NCI-H2081 (cell line): ENCODE measurements at regions not wholly inside any gene's neighbourhood (a gene's known extent, or its start where the extent isn't known, plus 50 kb on each side); places are given as distances from the start of the nearest gene placed in this dataset.
"Not testable (repeated sequence)": the region's sequence is repeated elsewhere in the genome, so short reads cannot be mapped to it uniquely, and the experiment has no call there.

Experiments
- DNase-seq, 2 experiments: peaks; one replicate each; lab custom pipeline; 2025; lab: John Stamatoyannopoulos, UW

- DNase-seq = no peak
Observed at GRCh38 chr2:59798687-59799232, 754.7 kb downstream of the BCL11A start.

GRCh38 chr2:59791004-59791618 is 762.3 kb downstream of the BCL11A start:
- DNase-seq = no peak

DNA sequence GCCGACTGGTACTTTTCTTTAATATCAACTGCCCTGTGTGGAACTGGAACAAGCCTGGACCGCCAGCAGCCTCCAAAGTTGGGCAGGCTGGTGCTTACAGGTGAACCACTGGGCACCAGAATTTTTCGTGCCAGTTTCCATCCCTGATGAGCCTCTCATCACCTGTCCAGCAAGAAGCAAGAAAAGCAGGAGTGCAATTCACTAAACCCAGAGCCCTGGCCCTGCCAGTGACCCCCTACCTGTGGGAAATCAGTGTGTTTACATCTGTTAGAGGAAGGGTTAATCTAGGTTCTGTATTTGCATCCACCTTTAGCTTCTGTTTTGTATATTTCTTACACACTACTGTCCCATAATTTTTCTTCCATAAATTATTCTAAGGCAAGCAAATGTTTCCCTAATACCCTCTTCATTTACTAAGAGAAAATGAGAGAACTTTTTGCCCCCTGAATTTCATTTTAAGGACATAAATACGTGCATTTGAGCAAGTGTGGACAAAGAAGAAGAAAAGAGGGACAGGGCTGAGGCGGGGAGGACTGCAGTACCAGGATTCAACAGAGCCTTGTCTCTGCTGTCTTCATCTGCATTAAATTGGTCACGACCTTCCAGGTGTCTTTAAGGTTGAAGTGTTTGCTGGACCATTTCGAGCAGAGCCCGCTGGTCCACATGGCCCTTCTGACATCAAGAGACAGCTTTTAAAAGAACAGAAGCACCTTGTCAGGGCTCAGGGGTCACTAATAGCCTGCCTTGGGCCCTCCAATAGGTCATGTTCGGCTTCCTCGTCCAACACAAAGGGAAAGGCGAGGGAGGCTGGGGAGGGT is 763.1 kb downstream of the BCL11A start:
- no peak for DNase-seq

- DNase-seq = no peak
Observed at GRCh38 chr2:59789523-59789922, 763.9 kb downstream of the BCL11A start.

GRCh38 chr2:59787095-59787494 is 766.4 kb downstream of the BCL11A start:
- DNase-seq = no peak

DNA sequence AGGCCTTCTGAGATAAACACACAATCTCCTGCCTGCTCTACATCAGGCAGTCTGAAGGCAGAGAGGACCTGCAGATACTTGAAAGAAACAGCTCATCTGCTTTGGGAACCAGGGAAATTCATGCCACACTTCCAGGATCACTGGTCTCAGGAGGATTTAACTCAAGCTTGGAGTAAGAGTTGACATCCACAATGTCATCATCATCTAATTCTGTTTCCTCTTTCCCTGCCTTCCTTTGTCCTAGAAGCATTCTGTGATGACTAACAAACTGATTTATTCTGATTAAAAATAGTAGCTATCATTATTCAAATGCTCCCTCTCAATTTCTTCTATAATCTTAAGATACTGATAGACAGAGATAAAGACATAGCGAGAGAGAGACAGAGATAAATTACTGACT is 766.8 kb downstream of the BCL11A start:
- DNase-seq = no peak

DNA sequence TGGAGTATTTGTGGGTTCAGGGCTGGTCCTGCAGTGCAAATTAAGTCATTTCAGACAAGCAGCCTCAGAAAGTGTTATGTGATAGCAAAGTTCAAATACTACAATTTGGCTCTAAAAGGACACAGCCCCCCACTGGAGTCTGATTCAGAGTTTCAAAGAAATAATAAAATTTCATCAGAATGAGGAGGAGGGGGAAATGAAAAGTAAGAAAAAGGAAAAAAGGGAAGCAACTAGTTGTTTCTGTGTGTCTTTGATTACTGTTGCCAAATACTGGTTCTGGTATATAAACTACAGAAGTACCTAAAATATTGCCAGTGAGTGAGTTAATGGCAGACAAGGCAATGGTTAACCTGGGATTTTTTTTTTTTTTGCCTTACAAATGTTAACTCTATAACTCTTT is 773.9 kb downstream of the BCL11A start:
- DNase-seq = no peak

GRCh38 chr2:59777120-59777519 is 776.3 kb downstream of the BCL11A start:
- no peak for DNase-seq

DNA sequence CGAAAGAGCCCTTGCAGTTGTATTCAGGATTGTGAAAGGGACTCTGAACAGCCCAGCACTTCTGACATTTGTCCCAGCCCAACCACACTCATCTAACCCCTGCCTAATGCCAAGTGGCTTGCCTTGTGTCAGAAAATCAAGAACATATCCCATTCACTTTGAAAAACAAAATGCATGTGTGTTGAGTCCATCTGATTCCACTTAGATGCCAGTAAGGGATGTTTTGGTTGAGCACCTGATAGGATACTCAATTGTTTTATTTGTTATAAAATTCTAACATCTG is 776.8 kb downstream of the BCL11A start:
- DNase-seq = no peak

- no peak for DNase-seq
Observed at GRCh38 chr2:59774821-59775433, 778.5 kb downstream of the BCL11A start.

- no peak for DNase-seq
Observed at GRCh38 chr2:59770651-59771050, 782.8 kb downstream of the BCL11A start.

- no peak for DNase-seq
Observed at GRCh38 chr2:59761966-59762365, 791.5 kb downstream of the BCL11A start.

- DNase-seq = no peak
Observed at GRCh38 chr2:59756150-59756549, 797.3 kb downstream of the BCL11A start.

DNA sequence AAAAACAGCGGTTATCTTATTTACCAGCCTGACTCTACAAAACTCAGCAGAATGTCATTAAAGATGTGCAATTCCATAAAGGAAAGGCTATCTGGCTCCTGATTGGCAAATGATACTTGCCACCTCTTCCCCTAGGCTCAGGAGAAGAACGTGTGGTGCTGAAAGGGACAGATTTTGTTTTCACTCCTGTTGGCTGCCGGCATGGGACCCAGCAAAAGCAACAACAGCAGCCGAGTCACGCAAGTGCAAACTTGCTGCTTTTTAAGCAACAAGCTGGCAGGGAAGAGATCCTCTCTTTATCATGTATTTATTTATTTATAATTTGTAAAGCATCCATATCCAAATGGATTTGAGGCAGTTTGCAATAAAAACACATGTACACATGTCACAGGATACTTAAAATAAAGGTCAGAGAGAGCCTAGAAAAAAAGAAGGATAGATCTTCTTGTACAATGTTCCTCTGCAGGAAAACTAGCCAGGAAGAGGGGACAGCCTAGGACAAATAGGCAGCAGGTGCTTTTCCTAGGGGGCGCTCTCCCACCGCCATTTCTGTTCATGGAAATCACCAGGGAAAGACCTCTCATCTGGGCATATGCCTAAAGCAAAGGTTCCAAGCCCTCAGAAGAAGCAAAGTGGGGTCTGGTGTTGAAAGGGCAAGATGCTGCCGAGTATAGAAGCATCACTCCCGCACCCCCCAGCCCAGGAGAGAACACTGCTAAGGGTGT is 799.3 kb downstream of the BCL11A start:
- no peak for DNase-seq

DNA sequence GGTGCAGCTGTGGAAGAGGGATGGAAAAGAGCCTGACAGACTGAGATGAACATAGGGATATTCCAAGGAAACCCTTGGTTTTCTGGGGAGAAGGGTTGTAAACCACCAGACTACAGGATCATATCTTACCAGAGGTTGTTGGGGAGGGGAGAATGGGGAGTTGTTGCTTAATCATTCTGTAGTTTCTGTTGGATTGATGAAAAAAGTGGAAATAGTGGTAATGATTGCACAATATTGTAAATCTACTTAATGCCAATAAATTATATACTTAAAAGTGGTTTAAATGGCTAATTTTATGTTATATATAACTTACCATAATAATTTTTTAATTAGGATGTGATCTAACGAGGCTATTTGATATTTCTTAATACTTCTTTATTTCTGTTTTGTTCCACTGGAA is 800.9 kb downstream of the BCL11A start:
- DNase-seq = no peak

GRCh38 chr2:59752071-59752470 is 801.4 kb downstream of the BCL11A start:
- DNase-seq = no peak

GRCh38 chr2:59751214-59751613 is 802.2 kb downstream of the BCL11A start:
- not testable (repeated sequence) for DNase-seq

- no peak for DNase-seq
Observed at GRCh38 chr2:59746291-59746690, 807.2 kb downstream of the BCL11A start.

DNA sequence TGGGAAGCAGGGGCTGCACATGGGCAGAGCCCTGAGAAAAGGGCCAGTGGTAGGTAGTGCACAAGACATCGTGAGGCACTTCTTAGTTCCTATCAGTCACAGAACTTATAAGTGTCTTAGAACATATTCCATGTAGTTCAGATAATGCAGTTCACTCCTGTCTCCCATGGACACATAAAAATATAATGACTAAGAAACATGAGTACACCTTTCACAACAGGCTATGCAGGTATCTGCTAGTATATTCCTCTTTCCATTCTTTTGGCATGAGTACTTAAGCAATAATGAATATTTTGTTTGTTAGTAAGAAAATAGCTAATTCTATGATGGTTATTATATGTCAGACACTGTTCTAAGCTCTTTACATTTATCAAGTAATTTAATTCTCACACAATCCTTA is 808.4 kb downstream of the BCL11A start:
- DNase-seq = no peak

- DNase-seq = no peak
Observed at GRCh38 chr2:59744436-59744835, 809.0 kb downstream of the BCL11A start.

DNA sequence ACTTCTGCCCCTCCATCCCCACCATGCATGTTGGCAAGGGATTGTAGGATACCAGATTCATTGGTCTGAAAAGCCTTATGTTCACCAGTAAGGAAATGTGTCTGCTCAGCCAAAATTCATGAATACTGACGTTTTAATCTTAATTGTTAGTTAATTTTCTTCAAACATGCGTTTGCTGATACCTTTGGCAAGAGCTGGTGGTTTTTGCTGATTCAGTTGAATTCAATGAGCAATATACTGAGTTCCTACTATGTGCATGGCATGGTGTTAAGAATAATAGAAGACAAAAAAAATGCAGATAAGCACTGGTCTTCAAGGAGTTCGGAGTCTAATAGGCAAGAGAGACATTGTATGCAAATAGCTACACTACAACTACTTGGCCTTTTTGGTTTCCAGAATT is 811.6 kb downstream of the BCL11A start:
- DNase-seq = no peak

DNA sequence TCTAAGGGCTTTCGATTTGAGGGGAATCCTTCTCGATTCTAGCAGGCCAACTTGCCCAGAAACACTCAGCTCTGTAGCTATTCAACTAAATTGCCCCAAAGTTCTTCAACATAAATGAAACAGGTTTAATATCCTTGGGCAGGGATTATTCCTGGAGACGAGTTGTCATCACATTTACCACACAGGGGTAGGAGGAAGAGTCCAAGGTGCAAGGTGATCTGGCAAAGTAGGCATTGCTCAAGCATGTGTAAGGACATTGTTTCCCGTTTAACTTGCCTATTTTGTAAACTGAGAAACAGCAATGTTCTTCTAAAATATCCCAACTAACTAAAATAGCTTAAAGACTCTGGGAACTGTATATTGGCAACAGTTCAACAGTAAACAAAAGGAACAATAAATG is 814.3 kb downstream of the BCL11A start:
- no peak for DNase-seq

DNA sequence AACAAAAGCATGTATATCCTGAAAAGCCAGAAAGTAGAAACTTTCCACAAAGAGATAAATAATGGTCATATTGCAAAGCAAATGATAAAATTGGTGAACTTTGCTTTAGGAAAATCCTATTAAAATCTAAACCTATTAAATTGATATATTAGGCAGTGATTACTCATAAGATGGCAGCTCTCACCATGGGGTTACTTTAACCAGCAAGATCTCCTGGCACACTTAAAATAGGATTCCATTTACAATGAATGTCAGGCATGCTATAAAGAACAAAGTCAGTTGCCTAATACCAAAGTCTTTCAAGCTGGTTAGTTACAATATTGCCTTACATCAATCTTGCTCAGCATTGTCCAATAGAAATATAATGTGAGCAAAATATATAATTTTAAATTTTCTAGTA is 816.2 kb downstream of the BCL11A start:
- no peak for DNase-seq
